GM12878 (cell line): ENCODE measurements at regions not wholly inside any gene's neighbourhood (a gene's known extent, or its start where the extent isn't known, plus 50 kb on each side); places are given as distances from the start of the nearest gene placed in this dataset.

Source experiments
- ATAC-seq: fragments of 200-7000 bp; cut with Tn5 transposase; 3 replicates; pipeline ENCODE4 v1.9.1; 2020; ENCODE audit warnings: mild to moderate bottlenecking, moderate library complexity
- BruUV-seq: library from RNA; stranded (reverse); fragments of 400-500 nt; replicated peaks from 2 replicates; lab custom pipeline; 2021; lab: Mats Ljungman, UMichigan
- CTCF ChIA-PET: fragments of 300-600 bp; sonication (Branson Sonifier 250); formaldehyde crosslinking; extraction: SDS; loops from one replicate; lab custom pipeline; 2021; ENCODE audit warnings: inconsistent platforms; lab: Yijun Ruan, JAX
- POLR2A ChIA-PET: fragments of 350-600 bp; formaldehyde crosslinking; extraction: SDS; loops from one replicate; lab custom pipeline; 2021; ENCODE audit warnings: inconsistent platforms; lab: Charles Lee
- RAD21 ChIA-PET: fragments of 300-600 bp; sonication (Branson Sonifier 250); formaldehyde crosslinking; loops from one replicate; lab custom pipeline; 2023; ENCODE audit warnings: antibody characterized with exemption; ENCODE audit not compliant: unreplicated experiment; lab: Charles Lee
- SMC1A ChIA-PET: fragments of 300-600 bp; sonication (Branson Sonifier 250); formaldehyde crosslinking; loops from one replicate; lab custom pipeline; 2023; ENCODE audit not compliant: unreplicated experiment, uncharacterized antibody; lab: Charles Lee
- DNase-seq: peaks from one replicate; pipeline ENCODE4 v3.0.0-alpha.2; 2011; ENCODE audit warnings: low read depth, low spot score
- FAIRE-seq: peaks from 3 replicates; lab custom pipeline; 2011; peaks lifted over from hg19 to GRCh38; lab: Jason Lieb, UNC
- H2AFZ ChIP-seq: 2 replicates; pipeline ENCODE4 v1.6.0; 2011; ENCODE audit warnings: low read depth, low read length, control low read depth; ENCODE audit not compliant: control insufficient read depth
- H3K27ac ChIP-seq: 2 replicates; pipeline ENCODE4 v1.5.1; 2011; ENCODE audit warnings: control low read depth; ENCODE audit not compliant: control insufficient read depth, insufficient read depth
- H3K27me3 ChIP-seq, 2 experiments: replicated peaks in 1 of 2; 2 replicates each; pipeline versions ENCODE4 v1.6.0 to v1.6.1; 2011; ENCODE audit warnings: low read length in 1 of 2; ENCODE audit not compliant: control insufficient read depth in 2 of 2, insufficient read depth in 2 of 2
- H3K36me3 ChIP-seq, 2 experiments: 2 replicates each; pipeline ENCODE4 v1.5.1; 2011; ENCODE audit warnings: low read length in 1 of 2; ENCODE audit not compliant: control insufficient read depth in 2 of 2, insufficient read depth in 2 of 2
- H3K4me1 ChIP-seq: 2 replicates; pipeline ENCODE4 v1.6.1; 2011; ENCODE audit warnings: mild to moderate bottlenecking, low read length, moderate library complexity, mixed read lengths; ENCODE audit not compliant: control insufficient read depth, insufficient read depth
- H3K4me2 ChIP-seq: 2 replicates; pipeline ENCODE4 v1.6.0; 2011; ENCODE audit warnings: control low read depth; ENCODE audit not compliant: control insufficient read depth, insufficient read depth
- H3K4me3 ChIP-seq: fragments of 200-600 bp; sonication (generic); 2 replicates; pipeline ENCODE4 v1.5.1; 2016
- H3K79me2 ChIP-seq: 2 replicates; pipeline ENCODE4 v1.6.0; 2011; ENCODE audit warnings: low read length; ENCODE audit not compliant: control insufficient read depth, insufficient read depth
- H3K9ac ChIP-seq: 2 replicates; pipeline ENCODE4 v1.8.0; 2011; ENCODE audit warnings: low read length, control low read depth, mixed read lengths; ENCODE audit not compliant: control insufficient read depth, insufficient read depth
- H3K9me3 ChIP-seq: replicated peaks from 3 replicates; pipeline ENCODE4 v1.5.1; 2011; ENCODE audit warnings: mild to moderate bottlenecking, low read length; ENCODE audit not compliant: control insufficient read depth, insufficient read depth
- H4K20me1 ChIP-seq: 2 replicates; pipeline ENCODE4 v1.6.0; 2011; ENCODE audit not compliant: control insufficient read depth, insufficient read depth
- CBFB ChIP-seq: IDR thresholded peaks from 2 replicates; pipeline ENCODE4 v1.6.1; 2016; ENCODE audit warnings: antibody characterized with exemption, low read depth
- EP300 ChIP-seq, 2 experiments: fragments of 150-350 bp in 1 of 2; IDR thresholded peaks; 2 replicates each; pipeline ENCODE4 v1.6.1; 2011 to 2012; ENCODE audit warnings: low read depth in 2 of 2, low read length in 2 of 2, borderline replicate concordance in 1 of 2, improper control_type of control experiment in 1 of 2, inconsistent platforms in 1 of 2; ENCODE audit not compliant: control insufficient read depth in 1 of 2
- FOXM1 ChIP-seq: IDR thresholded peaks from 2 replicates; pipeline ENCODE4 v1.6.1; 2012; ENCODE audit warnings: low read depth, mild to moderate bottlenecking, inconsistent platforms, low read length, moderate library complexity
- IKZF1 ChIP-seq: fragments of 450-650 bp; conservative IDR thresholded peaks from 2 replicates; pipeline ENCODE4 v1.6.1; 2017; ENCODE audit warnings: antibody characterized with exemption, mild to moderate bottlenecking
- SMARCA5 ChIP-seq: fragments of 450-650 bp; IDR thresholded peaks from 2 replicates; pipeline ENCODE4 v1.6.1; 2017; ENCODE audit warnings: mild to moderate bottlenecking
- STAT3 ChIP-seq: IDR thresholded peaks from 2 replicates; pipeline ENCODE4 v1.6.1; 2011; ENCODE audit warnings: low read depth, low read length, improper control_type of control experiment
- TCF12 ChIP-seq: IDR thresholded peaks from 2 replicates; pipeline ENCODE4 v1.6.1; 2011; ENCODE audit warnings: low read depth, mild to moderate bottlenecking, low read length
- YY1 ChIP-seq: IDR thresholded peaks from 2 replicates; pipeline ENCODE4 v1.6.1; 2011; ENCODE audit warnings: low read depth, mild to moderate bottlenecking, low read length
- WGBS: methylation state at CpG from one replicate; pipeline ENCODE4 v1.1.6; 2016; ENCODE audit warnings: low lambda C conversion rate; ENCODE audit not compliant: insufficient replicate concordance, insufficient coverage; ENCODE audit errors: missing lambda C conversion rate; 5-methylcytosine and 5-hydroxymethylcytosine counted together
- in situ Hi-C: fragments of 300-500 bp; cut with MboI; formaldehyde crosslinking; loops from 9 replicates; pipeline ENCODE4 v1.14.3; 2018; ENCODE audit warnings: mixed read lengths
- intact Hi-C: fragments of 100-400 bp; cut with micrococcal nuclease; formaldehyde crosslinking; loops from one replicate; pipeline ENCODE4 v1.14.2; 2022; ENCODE audit not compliant: unreplicated experiment
- TF ChIP-seq, protein P1 (sequence below): IDR thresholded peaks from 2 replicates; pipeline ENCODE4 v1.6.1; 2011; ENCODE audit warnings: borderline replicate concordance, low read depth, mild to moderate bottlenecking, moderate library complexity, mixed read lengths, low read length; ENCODE audit not compliant: insufficient read depth; ENCODE audit errors: extremely low read length
- TF ChIP-seq, protein P2 (sequence below): IDR thresholded peaks from 2 replicates; pipeline ENCODE4 v1.6.1; 2012; ENCODE audit warnings: low read depth, low read length, improper control_type of control experiment
- TF ChIP-seq, protein P3 (sequence below): fragments of 450-650 bp; IDR thresholded peaks from 2 replicates; pipeline ENCODE4 v1.6.1; 2017; ENCODE audit warnings: borderline replicate concordance

DNA sequence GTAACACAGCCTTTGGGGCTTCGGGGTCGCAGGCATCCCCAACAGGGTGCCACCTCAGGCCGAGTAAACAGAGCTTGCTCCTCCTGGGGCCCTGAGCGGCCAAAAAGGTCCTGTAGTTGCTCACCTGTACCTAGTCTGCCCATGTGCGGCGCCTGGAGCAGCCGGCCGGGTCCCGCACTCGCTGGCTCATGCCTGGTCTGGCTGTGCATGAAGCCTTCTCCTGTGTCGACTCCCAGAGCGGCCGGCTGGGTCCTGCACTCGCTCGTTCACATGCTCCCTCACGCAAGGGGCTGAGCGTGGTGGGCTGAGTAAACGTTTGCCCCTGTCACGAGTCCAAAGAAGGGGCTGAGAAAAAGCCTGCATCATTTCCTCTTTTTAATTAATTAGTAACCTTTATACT, 162.4 kb upstream of the TUT7 start:
- H3K9me3 ChIP-seq = no peaks in the 10 kb centered on the region
- H3K79me2 ChIP-seq = no peaks in the 10 kb centered on the region
- ChIA-PET CTCF (no interaction called here), SMC1A (interaction anchor here (0.8 to 1.3 kb wide), 2 partner anchors 9 to 208 kb away, joined by 3 read pairs; no protein-coding TSS in a partner anchor), POLR2A (no interaction called here), RAD21 (no interaction called here)
- BruUV-seq = no TSS peak
- H3K27ac ChIP-seq = no peak overlapping the region
- intact Hi-C loops (no loop called here), in situ Hi-C loops (no loop called here)
- no peak overlapping the region for H3K9ac ChIP-seq
- TF ChIP-seq EP300 (IDR thresholded peaks at IDR 0.05; ENCODE audit: borderline replicate concordance in 1 of 2, control insufficient read depth in 1 of 2, low read depth in 2 of 2, low read length in 2 of 2) = no peak
- no peak for TF ChIP-seq CBFB
- no peak for TF ChIP-seq IKZF1
- no peak overlapping the region for H2AFZ ChIP-seq
- no peaks in the 10 kb centered on the region for H4K20me1 ChIP-seq
- H3K4me2 ChIP-seq = no peak overlapping the region
- FAIRE-seq (no peak), ATAC-seq (no peak), DNase-seq (no peak)
- no peaks in the 10 kb centered on the region for H3K4me1 ChIP-seq
- 51% methylated on average over 18 of the region's 19 CpGs for WGBS
- H3K4me3 ChIP-seq = no peak overlapping the region
- no peaks in the 10 kb centered on the region; a peak in 1 of 4 replicates for H3K27me3 ChIP-seq
- no peaks in the 10 kb centered on the region for H3K36me3 ChIP-seq

DNA sequence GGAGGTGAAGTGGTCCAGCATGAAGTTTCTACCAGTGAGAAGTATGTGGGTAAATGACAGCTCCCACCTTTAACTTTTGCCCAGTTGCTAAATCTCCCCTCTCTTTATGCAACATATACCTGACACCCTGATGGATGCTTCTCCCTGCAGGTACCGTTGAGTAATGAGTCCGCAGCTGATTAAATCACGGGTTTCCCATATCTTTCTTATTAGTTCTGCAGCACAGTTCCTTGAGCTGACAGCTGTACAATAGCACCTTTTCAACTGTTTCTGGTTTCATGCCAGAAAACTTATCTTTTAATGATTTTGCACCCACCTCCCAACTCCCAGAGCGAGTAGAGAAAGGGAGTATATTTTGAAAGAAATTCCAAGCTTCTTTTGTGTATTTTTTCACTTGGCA, 161.0 kb upstream of the TUT7 start:
- ChIA-PET CTCF (no interaction called here), SMC1A (no interaction called here), POLR2A (interaction anchor here (1.0 kb wide), 1 partner anchor 8 kb away, joined by 3 read pairs; no protein-coding TSS in a partner anchor), RAD21 (no interaction called here)
- Histone ChIP-seq H3K27ac (no peak overlapping the region), H3K4me2 (no peak overlapping the region), H3K4me3 (no peak overlapping the region), H4K20me1 (no peaks in the 10 kb centered on the region), H3K36me3 (no peaks in the 10 kb centered on the region), H3K9me3 (no peaks in the 10 kb centered on the region), H3K27me3 (no peaks in the 10 kb centered on the region; a peak in 1 of 4 replicates), H3K9ac (no peak overlapping the region), H3K4me1 (no peaks in the 10 kb centered on the region), H3K79me2 (no peaks in the 10 kb centered on the region), H2AFZ (no peak overlapping the region)
- DNase-seq = no peak
- no peak for ATAC-seq
- intact Hi-C loops = no loop called here
- BruUV-seq = no TSS peak
- WGBS = 31% methylated on average over 4 of the region's 4 CpGs
- in situ Hi-C loops = no loop called here
- FAIRE-seq = no peak
- TF ChIP-seq TCF12 (no peak), YY1 (no peak), SMARCA5 (no peak), STAT3 (no peak), FOXM1 (no peak)
- TF ChIP-seq, protein P1, sequence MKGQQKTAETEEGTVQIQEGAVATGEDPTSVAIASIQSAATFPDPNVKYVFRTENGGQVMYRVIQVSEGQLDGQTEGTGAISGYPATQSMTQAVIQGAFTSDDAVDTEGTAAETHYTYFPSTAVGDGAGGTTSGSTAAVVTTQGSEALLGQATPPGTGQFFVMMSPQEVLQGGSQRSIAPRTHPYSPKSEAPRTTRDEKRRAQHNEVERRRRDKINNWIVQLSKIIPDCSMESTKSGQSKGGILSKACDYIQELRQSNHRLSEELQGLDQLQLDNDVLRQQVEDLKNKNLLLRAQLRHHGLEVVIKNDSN = no peak
- TF ChIP-seq, protein P2, sequence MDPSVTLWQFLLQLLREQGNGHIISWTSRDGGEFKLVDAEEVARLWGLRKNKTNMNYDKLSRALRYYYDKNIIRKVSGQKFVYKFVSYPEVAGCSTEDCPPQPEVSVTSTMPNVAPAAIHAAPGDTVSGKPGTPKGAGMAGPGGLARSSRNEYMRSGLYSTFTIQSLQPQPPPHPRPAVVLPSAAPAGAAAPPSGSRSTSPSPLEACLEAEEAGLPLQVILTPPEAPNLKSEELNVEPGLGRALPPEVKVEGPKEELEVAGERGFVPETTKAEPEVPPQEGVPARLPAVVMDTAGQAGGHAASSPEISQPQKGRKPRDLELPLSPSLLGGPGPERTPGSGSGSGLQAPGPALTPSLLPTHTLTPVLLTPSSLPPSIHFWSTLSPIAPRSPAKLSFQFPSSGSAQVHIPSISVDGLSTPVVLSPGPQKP = no peak
- TF ChIP-seq, protein P3, sequence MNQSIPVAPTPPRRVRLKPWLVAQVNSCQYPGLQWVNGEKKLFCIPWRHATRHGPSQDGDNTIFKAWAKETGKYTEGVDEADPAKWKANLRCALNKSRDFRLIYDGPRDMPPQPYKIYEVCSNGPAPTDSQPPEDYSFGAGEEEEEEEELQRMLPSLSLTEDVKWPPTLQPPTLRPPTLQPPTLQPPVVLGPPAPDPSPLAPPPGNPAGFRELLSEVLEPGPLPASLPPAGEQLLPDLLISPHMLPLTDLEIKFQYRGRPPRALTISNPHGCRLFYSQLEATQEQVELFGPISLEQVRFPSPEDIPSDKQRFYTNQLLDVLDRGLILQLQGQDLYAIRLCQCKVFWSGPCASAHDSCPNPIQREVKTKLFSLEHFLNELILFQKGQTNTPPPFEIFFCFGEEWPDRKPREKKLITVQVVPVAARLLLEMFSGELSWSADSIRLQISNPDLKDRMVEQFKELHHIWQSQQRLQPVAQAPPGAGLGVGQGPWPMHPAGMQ = no peak
